NCI-H187 treated with DMSO at 0.1 percent for 48 hours (cell line): ENCODE measurements at regions not wholly inside any gene's neighbourhood (a gene's known extent, or its start where the extent isn't known, plus 50 kb on each side); places are given as distances from the start of the nearest gene placed in this dataset.

Experiments
- DNase-seq: peaks from one replicate; lab custom pipeline; 2025; lab: John Stamatoyannopoulos, UW

- no peak for DNase-seq
Measured at GRCh38 chr3:56985460-56985859, 75.0 kb upstream of the SPATA12 start.

GRCh38 chr3:56983427-56983826 is 77.0 kb upstream of the SPATA12 start:
- no peak for DNase-seq

GRCh38 chr3:56981445-56982230 is 78.8 kb upstream of the SPATA12 start:
- no peak for DNase-seq

- no peak for DNase-seq
Measured at GRCh38 chr3:56980798-56981390, 79.6 kb upstream of the SPATA12 start.

- DNase-seq, result no peak
Measured at GRCh38 chr3:56980243-56980642, 80.2 kb upstream of the SPATA12 start.

GRCh38 chr3:56979791-56980190 is 80.7 kb upstream of the SPATA12 start:
- DNase-seq, result no peak

GRCh38 chr3:56977561-56977889 is 82.9 kb upstream of the SPATA12 start:
- DNase-seq, result no peak

- no peak for DNase-seq
Measured at GRCh38 chr3:56976651-56977560, 83.6 kb upstream of the SPATA12 start.

- DNase-seq, result no peak
Measured at GRCh38 chr3:56975567-56975966, 84.9 kb upstream of the SPATA12 start.

- no peak for DNase-seq
Measured at GRCh38 chr3:56974247-56974930, 86.1 kb upstream of the SPATA12 start.

- no peak for DNase-seq
Measured at GRCh38 chr3:56971816-56972215, 88.6 kb upstream of the SPATA12 start.

- DNase-seq, result no peak
Measured at GRCh38 chr3:56971261-56971660, 89.2 kb upstream of the SPATA12 start.

- DNase-seq, result no peak
Measured at GRCh38 chr3:56970461-56970879, 90.0 kb upstream of the SPATA12 start.

GRCh38 chr3:56969851-56970250 is 90.6 kb upstream of the SPATA12 start:
- DNase-seq, result no peak

- no peak for DNase-seq
Measured at GRCh38 chr3:56966509-56966908, 94.0 kb upstream of the SPATA12 start.

- no peak for DNase-seq
Measured at GRCh38 chr3:56966104-56966503, 94.4 kb upstream of the SPATA12 start.

GRCh38 chr3:56962922-56963321 is 97.5 kb upstream of the SPATA12 start:
- DNase-seq, result no peak

GRCh38 chr3:56962206-56962605 is 98.3 kb upstream of the SPATA12 start:
- peak; percentile 57 for DNase-seq

GRCh38 chr3:56960234-56960917 is 100.1 kb upstream of the SPATA12 start:
- no peak for DNase-seq

GRCh38 chr3:56958879-56959278 is 101.6 kb upstream of the SPATA12 start:
- no peak for DNase-seq

- DNase-seq, result no peak
Measured at GRCh38 chr3:56957522-56957921, 102.9 kb upstream of the SPATA12 start.

- no peak for DNase-seq
Measured at GRCh38 chr3:56956906-56957305, 103.6 kb upstream of the SPATA12 start.
